Body of pancreas (tissue), 4 donors: ENCODE measurements at regions not wholly inside any gene's neighbourhood (a gene's known extent, or its start where the extent isn't known, plus 50 kb on each side); places are given as distances from the start of the nearest gene placed in this dataset.

Experiments
- POLR2A ChIP-seq, 3 donors: fragments of 450-650 bp; IDR thresholded peaks; one replicate each; pipeline ENCODE4 v1.6.1; 2016; ENCODE audit warnings: antibody characterized with exemption in 3 of 3, mild to moderate bottlenecking in 2 of 3
- TF ChIP-seq, protein P1 (sequence below), 7 experiments: fragments of 450-650 bp in 4 of 7; fragments of 200-600 bp in 3 of 7; sonication (generic) in 3 of 7; IDR thresholded peaks; one replicate each; pipeline ENCODE4 v1.5.1; 2016 to 2019; ENCODE audit warnings: antibody characterized with exemption in 7 of 7

GRCh38 chr12:58633479-58633878 lies 286.8 kb downstream of the LRIG3 start:
- TF ChIP-seq, protein P1, sequence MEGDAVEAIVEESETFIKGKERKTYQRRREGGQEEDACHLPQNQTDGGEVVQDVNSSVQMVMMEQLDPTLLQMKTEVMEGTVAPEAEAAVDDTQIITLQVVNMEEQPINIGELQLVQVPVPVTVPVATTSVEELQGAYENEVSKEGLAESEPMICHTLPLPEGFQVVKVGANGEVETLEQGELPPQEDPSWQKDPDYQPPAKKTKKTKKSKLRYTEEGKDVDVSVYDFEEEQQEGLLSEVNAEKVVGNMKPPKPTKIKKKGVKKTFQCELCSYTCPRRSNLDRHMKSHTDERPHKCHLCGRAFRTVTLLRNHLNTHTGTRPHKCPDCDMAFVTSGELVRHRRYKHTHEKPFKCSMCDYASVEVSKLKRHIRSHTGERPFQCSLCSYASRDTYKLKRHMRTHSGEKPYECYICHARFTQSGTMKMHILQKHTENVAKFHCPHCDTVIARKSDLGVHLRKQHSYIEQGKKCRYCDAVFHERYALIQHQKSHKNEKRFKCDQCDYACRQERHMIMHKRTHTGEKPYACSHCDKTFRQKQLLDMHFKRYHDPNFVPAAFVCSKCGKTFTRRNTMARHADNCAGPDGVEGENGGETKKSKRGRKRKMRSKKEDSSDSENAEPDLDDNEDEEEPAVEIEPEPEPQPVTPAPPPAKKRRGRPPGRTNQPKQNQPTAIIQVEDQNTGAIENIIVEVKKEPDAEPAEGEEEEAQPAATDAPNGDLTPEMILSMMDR (IDR thresholded peaks at IDR 0.05), result no peak
- no peak for TF ChIP-seq POLR2A (IDR thresholded peaks at IDR 0.05)
